Thoracic aorta (tissue), 2 donors: ENCODE measurements at regions not wholly inside any gene's neighbourhood (a gene's known extent, or its start where the extent isn't known, plus 50 kb on each side); places are given as distances from the start of the nearest gene placed in this dataset.

Source experiments
- ATAC-seq: fragments of 150-250 bp; one replicate; pipeline ENCODE4 v1.8.0; 2017; ENCODE audit warnings: low read depth; ENCODE audit not compliant: insufficient number of reproducible peaks, low FRiP score
- DNase-seq: peaks from one replicate; pipeline ENCODE4 v3.0.0-alpha.2; 2020; ENCODE audit warnings: low spot score
- H3K27ac ChIP-seq, 2 donors: fragments of 200-600 bp; sonication (generic); 1 replicate in 1 of 2; 2 replicates in 1 of 2; pipeline ENCODE4 v1.5.1; 2016; ENCODE audit warnings: mild to moderate bottlenecking in 2 of 2, moderate library complexity in 2 of 2
- H3K27me3 ChIP-seq: fragments of 200-600 bp; sonication (generic); replicated peaks from 2 replicates; pipeline ENCODE4 v1.6.0; 2016; ENCODE audit warnings: mild to moderate bottlenecking; ENCODE audit not compliant: insufficient read depth
- H3K36me3 ChIP-seq: fragments of 200-600 bp; sonication (generic); one replicate; pipeline ENCODE4 v1.5.1; 2016
- H3K4me1 ChIP-seq, 2 donors: fragments of 200-600 bp; sonication (generic); 1 replicate in 1 of 2; 2 replicates in 1 of 2; pipeline versions ENCODE4 v1.5.1 to v1.6.0; 2016; ENCODE audit warnings: low read depth in 2 of 2, mild to moderate bottlenecking in 1 of 2; ENCODE audit not compliant: control insufficient read depth in 1 of 2
- H3K4me3 ChIP-seq: fragments of 200-600 bp; sonication (generic); 2 replicates; pipeline ENCODE4 v1.5.1; 2016; ENCODE audit warnings: mild to moderate bottlenecking
- H3K9me3 ChIP-seq: fragments of 200-600 bp; sonication (generic); 2 replicates; pipeline ENCODE4 v1.5.1; 2016
- TF ChIP-seq, protein P1 (sequence below): fragments of 200-600 bp; sonication (generic); IDR thresholded peaks from one replicate; pipeline ENCODE4 v1.5.1; 2019; ENCODE audit warnings: antibody characterized with exemption

DNA sequence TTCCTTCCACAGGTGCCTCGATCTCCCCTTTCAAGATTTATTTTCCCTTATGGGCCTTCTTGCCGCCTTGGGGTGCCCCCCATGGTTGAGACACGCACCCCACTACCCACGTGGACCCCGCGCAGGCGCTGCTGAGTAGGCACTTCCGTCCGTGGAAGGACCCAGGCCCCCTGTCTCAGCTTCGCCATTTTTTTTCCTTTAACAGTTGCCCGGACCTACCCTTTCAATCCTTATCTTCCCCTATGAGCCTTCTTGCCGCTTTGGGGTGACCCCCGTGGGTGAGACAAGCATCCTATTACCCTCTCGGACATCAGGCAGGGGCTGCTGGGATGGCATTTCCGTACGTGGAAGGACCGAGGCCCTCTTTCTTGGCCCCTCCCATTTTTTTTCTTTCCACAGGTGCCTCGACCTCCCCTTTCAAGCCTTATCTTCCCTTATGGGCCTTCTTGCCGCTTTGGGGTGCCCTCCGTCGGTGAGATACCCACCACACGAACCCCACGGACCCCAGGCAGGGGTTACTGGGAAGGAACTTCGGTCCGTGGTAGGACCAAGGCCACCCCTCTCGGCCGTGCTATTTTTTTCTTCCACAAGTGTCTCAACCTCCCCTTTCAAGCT is 268.2 kb downstream of the ALG10 start:
- TF ChIP-seq, protein P1, sequence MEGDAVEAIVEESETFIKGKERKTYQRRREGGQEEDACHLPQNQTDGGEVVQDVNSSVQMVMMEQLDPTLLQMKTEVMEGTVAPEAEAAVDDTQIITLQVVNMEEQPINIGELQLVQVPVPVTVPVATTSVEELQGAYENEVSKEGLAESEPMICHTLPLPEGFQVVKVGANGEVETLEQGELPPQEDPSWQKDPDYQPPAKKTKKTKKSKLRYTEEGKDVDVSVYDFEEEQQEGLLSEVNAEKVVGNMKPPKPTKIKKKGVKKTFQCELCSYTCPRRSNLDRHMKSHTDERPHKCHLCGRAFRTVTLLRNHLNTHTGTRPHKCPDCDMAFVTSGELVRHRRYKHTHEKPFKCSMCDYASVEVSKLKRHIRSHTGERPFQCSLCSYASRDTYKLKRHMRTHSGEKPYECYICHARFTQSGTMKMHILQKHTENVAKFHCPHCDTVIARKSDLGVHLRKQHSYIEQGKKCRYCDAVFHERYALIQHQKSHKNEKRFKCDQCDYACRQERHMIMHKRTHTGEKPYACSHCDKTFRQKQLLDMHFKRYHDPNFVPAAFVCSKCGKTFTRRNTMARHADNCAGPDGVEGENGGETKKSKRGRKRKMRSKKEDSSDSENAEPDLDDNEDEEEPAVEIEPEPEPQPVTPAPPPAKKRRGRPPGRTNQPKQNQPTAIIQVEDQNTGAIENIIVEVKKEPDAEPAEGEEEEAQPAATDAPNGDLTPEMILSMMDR = no peak
- no peak for ATAC-seq
- Histone ChIP-seq H3K36me3 (no peaks in the 10 kb centered on the region), H3K4me1 (no peaks in the 10 kb centered on the region), H3K4me3 (no peak overlapping the region), H3K27me3 (no peaks in the 10 kb centered on the region), H3K27ac (no peak overlapping the region), H3K9me3 (no peaks in the 10 kb centered on the region)
- no peak for DNase-seq

DNA sequence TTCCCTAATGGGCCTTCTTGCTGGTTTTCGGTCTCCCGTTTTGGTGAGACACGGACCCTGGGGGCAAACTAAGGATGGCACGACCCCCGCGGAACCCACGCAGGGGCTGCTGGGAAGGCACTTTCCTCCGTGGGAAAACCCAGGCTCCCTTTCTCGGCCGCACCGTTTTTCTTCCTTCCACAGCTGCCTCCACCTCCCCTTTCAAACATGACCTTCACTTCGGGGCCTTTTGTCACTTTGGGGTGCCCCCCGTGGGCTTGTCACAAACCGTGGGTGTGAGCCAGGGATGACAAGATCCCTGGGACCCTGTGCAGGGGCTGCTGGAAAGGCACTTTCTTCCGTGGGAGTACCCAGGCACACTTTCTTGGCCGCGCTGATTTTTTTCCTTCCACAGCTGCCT is 268.7 kb downstream of the ALG10 start:
- DNase-seq (no peak), ATAC-seq (no peak)

DNA sequence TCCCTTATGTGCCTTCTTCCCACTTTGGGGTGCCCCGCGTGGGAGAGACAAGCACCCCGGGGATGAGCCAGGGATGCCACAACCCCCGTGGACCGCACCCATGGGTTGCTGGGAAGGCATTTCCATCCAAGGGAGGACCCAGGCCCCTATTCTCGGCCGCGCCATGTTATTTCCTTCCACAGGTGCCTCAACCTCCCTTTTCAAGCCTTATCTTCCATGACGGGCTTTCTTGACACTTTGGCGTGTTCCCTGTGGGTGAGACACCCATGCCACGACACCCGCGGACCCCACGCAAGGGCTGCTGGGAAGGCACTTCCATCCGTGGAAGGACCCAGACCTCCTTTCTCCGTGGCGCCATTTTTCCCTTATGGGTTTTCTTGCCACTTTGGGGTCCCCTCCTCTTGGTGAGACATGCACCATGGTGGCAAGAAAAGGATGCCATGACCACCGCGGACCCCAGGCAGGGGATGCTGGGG is 269.2 kb downstream of the ALG10 start:
- TF ChIP-seq, protein P1 = no peak
- no peaks in the 10 kb centered on the region for H3K36me3 ChIP-seq
- no peak overlapping the region for H3K4me3 ChIP-seq
- no peaks in the 10 kb centered on the region for H3K4me1 ChIP-seq
- DNase-seq = no peak
- H3K9me3 ChIP-seq = no peaks in the 10 kb centered on the region
- no peaks in the 10 kb centered on the region for H3K27me3 ChIP-seq
- no peak overlapping the region for H3K27ac ChIP-seq
- ATAC-seq = no peak

More for the DNA sequence above, 268.7 kb downstream of the ALG10 start:
- Histone ChIP-seq H3K27ac (no peak overlapping the region), H3K9me3 (no peaks in the 10 kb centered on the region), H3K4me3 (no peak overlapping the region), H3K36me3 (no peaks in the 10 kb centered on the region), H3K27me3 (no peaks in the 10 kb centered on the region), H3K4me1 (no peaks in the 10 kb centered on the region)
- TF ChIP-seq, protein P1 = no peak

DNA sequence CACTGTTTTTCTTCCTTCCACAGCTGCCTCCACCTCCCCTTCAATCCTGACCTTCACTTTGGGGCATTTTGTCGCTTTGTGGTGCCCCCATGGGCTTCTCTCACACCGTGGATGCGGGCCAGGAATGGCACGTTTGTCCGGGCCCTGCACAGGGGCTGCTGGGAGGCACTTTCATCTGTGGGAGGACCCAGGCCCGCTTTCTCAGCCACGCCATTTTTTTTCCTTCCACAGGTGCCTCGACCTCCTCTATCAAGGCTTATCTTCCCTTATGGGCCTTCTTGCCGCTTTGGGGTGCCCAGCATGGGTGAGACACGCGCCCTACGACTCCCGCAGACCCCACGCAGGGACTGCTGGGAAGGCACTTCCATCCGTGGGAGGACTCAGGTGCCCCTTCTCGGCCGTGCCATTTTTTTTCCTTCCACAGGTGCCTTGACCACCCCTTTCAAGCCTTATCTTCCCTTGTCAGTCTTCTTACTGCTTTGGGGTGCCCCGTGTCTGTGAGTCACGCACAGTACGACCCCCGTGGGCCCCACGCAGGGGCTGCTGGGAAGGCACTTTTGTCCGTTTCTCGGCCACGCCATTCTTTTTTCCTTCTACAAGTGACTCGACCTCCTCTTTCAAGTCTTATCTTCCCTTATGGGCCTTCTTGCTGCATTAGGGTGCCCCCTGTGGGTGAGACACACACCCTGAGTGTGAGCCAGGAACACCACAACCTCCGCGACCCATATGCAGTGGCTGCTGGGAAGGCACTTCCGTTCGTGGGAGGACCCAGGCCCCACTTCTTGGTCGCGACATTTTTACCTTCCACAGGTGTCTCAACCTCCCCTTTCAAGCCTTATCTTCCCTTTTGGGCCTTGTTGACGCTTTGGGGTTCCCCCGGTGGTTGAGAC is 270.7 kb downstream of the ALG10 start:
- DNase-seq (no peak), ATAC-seq (no peak)
- TF ChIP-seq, protein P1 = no peak
- H3K36me3 ChIP-seq = no peaks in the 10 kb centered on the region
- H3K27ac ChIP-seq = no peak overlapping the region
- no peaks in the 10 kb centered on the region for H3K27me3 ChIP-seq
- H3K4me3 ChIP-seq = no peak overlapping the region
- no peaks in the 10 kb centered on the region for H3K9me3 ChIP-seq
- H3K4me1 ChIP-seq = no peaks in the 10 kb centered on the region

DNA sequence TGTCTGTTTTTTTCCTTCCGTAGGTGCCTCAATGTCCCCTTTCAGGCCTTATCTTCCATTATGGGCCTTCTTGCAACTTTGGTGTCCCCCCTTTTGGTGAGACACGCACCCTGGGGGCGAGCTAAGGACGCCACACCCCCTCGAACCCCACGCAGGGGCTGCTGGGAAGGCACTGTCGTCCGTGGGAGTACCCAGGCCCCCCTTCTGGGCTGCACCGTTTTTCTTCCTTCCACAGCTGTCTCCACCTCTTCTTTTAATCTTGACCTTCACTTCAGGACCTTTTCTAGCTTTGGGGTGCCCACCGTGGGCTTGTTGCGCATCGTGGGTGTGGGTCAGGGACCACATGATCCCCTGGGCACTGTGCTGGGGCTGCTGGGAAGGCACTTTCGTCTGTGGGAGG is 271.8 kb downstream of the ALG10 start:
- H3K9me3 ChIP-seq = no peaks in the 10 kb centered on the region
- TF ChIP-seq, protein P1 = no peak
- H3K27me3 ChIP-seq = no peaks in the 10 kb centered on the region
- H3K4me3 ChIP-seq = no peak overlapping the region
- H3K4me1 ChIP-seq = no peaks in the 10 kb centered on the region
- no peak overlapping the region for H3K27ac ChIP-seq
- ATAC-seq (no peak), DNase-seq (no peak)
- H3K36me3 ChIP-seq = no peaks in the 10 kb centered on the region
